Keratinocyte (primary cell): ENCODE measurements at regions not wholly inside any gene's neighbourhood (a gene's known extent, or its start where the extent isn't known, plus 50 kb on each side); places are given as distances from the start of the nearest gene placed in this dataset.

Experiments used
- DNase-seq: peaks from one replicate; pipeline ENCODE4 v3.0.0-alpha.2; 2011; ENCODE audit warnings: low read depth, missing footprints, low spot score
- FAIRE-seq: peaks from 2 replicates; lab custom pipeline; 2011; peaks lifted over from hg19 to GRCh38; lab: Jason Lieb, UNC
- H2AFZ ChIP-seq: 2 replicates; pipeline ENCODE4 v1.6.0; 2012; ENCODE audit warnings: low read length, control low read depth, inconsistent platforms; ENCODE audit not compliant: control insufficient read depth
- H3K27ac ChIP-seq: 2 replicates; pipeline ENCODE4 v1.5.1; 2011; ENCODE audit warnings: low read length; ENCODE audit not compliant: control insufficient read depth, insufficient read depth
- H3K27me3 ChIP-seq: 3 replicates; pipeline ENCODE4 v1.6.0; 2011; ENCODE audit warnings: low read length; ENCODE audit not compliant: control insufficient read depth, insufficient read depth; ENCODE audit errors: extremely low read depth
- H3K36me3 ChIP-seq, 2 experiments: 2 replicates in 1 of 2; 3 replicates in 1 of 2; pipeline ENCODE4 v1.5.1; 2011; ENCODE audit warnings: low read length in 2 of 2, mild to moderate bottlenecking in 1 of 2; ENCODE audit not compliant: control insufficient read depth in 2 of 2, insufficient read depth in 2 of 2; ENCODE audit errors: extremely low read depth in 1 of 2
- H3K4me1 ChIP-seq: 3 replicates; pipeline ENCODE4 v1.5.1; 2011; ENCODE audit warnings: low read length; ENCODE audit not compliant: control insufficient read depth, insufficient read depth; ENCODE audit errors: extremely low read depth
- H3K4me2 ChIP-seq: 3 replicates; pipeline ENCODE4 v1.6.0; 2011; ENCODE audit warnings: low read depth, low read length; ENCODE audit not compliant: control insufficient read depth, insufficient read depth; ENCODE audit errors: extremely low read depth
- H3K4me3 ChIP-seq, 3 experiments: fragments of 200-600 bp in 1 of 3; sonication (generic) in 1 of 3; 2 replicates in 2 of 3; 3 replicates in 1 of 3; pipeline ENCODE4 v1.5.1; 2011 to 2016; ENCODE audit warnings: low read length in 3 of 3, mild to moderate bottlenecking in 3 of 3, control low read depth in 2 of 3, inconsistent platforms in 1 of 3, low read depth in 1 of 3, mixed read lengths in 1 of 3, mixed run types in 1 of 3, moderate library complexity in 1 of 3; ENCODE audit not compliant: control insufficient read depth in 2 of 3, insufficient read depth in 2 of 3; ENCODE audit errors: extremely low read depth in 1 of 3
- H3K79me2 ChIP-seq: 2 replicates; pipeline ENCODE4 v1.6.0; 2012; ENCODE audit warnings: low read length; ENCODE audit not compliant: control insufficient read depth, insufficient read depth
- H3K9ac ChIP-seq: 3 replicates; pipeline ENCODE4 v1.6.0; 2011; ENCODE audit warnings: low read length; ENCODE audit not compliant: control insufficient read depth, insufficient read depth; ENCODE audit errors: extremely low read depth
- H3K9me1 ChIP-seq: 3 replicates; pipeline ENCODE4 v1.6.0; 2011; ENCODE audit warnings: low read length; ENCODE audit not compliant: control insufficient read depth, insufficient read depth; ENCODE audit errors: extremely low read depth
- H3K9me3 ChIP-seq: 2 replicates; pipeline ENCODE4 v1.5.1; 2012; ENCODE audit warnings: low read depth, low read length; ENCODE audit not compliant: control insufficient read depth
- H4K20me1 ChIP-seq: 3 replicates; pipeline ENCODE4 v1.6.0; 2011; ENCODE audit warnings: low read length; ENCODE audit not compliant: control insufficient read depth, insufficient read depth; ENCODE audit errors: extremely low read depth
- CTCF ChIP-seq, 3 experiments: IDR thresholded peaks in 1 of 3; conservative IDR thresholded peaks in 1 of 3; optimal IDR thresholded peaks in 1 of 3; 2 replicates in 2 of 3; 3 replicates in 1 of 3; pipeline versions ENCODE3 to v1.5.1; 2011; ENCODE audit warnings: low read length in 3 of 3, mild to moderate bottlenecking in 3 of 3, moderate library complexity in 2 of 3, control low read depth in 1 of 3, inconsistent platforms in 1 of 3; ENCODE audit not compliant: insufficient read depth in 2 of 3; ENCODE audit errors: extremely low read depth in 1 of 3
- EZH2 ChIP-seq: IDR thresholded peaks from one replicate; pipeline ENCODE4 v1.6.1; 2012; ENCODE audit warnings: inconsistent platforms, mild to moderate bottlenecking, low read length, moderate library complexity
- dilution Hi-C: fragments of 300-500 bp; cut with MboI; formaldehyde crosslinking; loops from one replicate; pipeline ENCODE4 v1.7.0; 2020; ENCODE audit warnings: low sequenced_read_pairs; ENCODE audit not compliant: extremely low pct_ligation_motif_present

GRCh38 chr3:117149584-117149983 is 440.0 kb downstream of the TUSC7 start:
- H3K27me3 ChIP-seq, result no peaks in the 10 kb centered on the region
- no peak overlapping the region for H2AFZ ChIP-seq
- dilution Hi-C loops, result no loop called here
- no peak overlapping the region for H3K4me3 ChIP-seq
- H3K9ac ChIP-seq, result no peak overlapping the region
- no peaks in the 10 kb centered on the region for H3K79me2 ChIP-seq
- no peak overlapping the region for H3K27ac ChIP-seq
- H3K4me1 ChIP-seq, result no peaks in the 10 kb centered on the region
- FAIRE-seq (no peak), DNase-seq (no peak)
- H4K20me1 ChIP-seq, result no peaks in the 10 kb centered on the region
- no peaks in the 10 kb centered on the region for H3K9me1 ChIP-seq
- H3K36me3 ChIP-seq, result no peaks in the 10 kb centered on the region
- H3K9me3 ChIP-seq, result no peaks in the 10 kb centered on the region
- no peak overlapping the region for H3K4me2 ChIP-seq
- no peak for TF ChIP-seq EZH2
- TF ChIP-seq CTCF (optimal IDR thresholded peaks at IDR 0.05 in 1 of 3, IDR thresholded peaks at IDR 0.05 in 1 of 3, conservative IDR thresholded peaks at IDR 0.05 in 1 of 3; ENCODE audit: extremely low read depth in 1 of 3, insufficient read depth in 2 of 3, low read length in 3 of 3), result no peak

- Histone ChIP-seq H3K9ac (no peak overlapping the region), H3K27ac (no peak overlapping the region), H3K27me3 (no peaks in the 10 kb centered on the region), H3K4me1 (no peaks in the 10 kb centered on the region), H3K9me3 (no peaks in the 10 kb centered on the region), H3K4me3 (no peak overlapping the region), H3K79me2 (no peaks in the 10 kb centered on the region), H3K36me3 (no peaks in the 10 kb centered on the region), H3K9me1 (no peaks in the 10 kb centered on the region), H3K4me2 (no peak overlapping the region), H4K20me1 (no peaks in the 10 kb centered on the region), H2AFZ (no peak overlapping the region)
- DNase-seq, result no peak
- TF ChIP-seq EZH2 (no peak), CTCF (optimal IDR thresholded peaks at IDR 0.05 in 1 of 3, IDR thresholded peaks at IDR 0.05 in 1 of 3, conservative IDR thresholded peaks at IDR 0.05 in 1 of 3; ENCODE audit: extremely low read depth in 1 of 3, insufficient read depth in 2 of 3, low read length in 3 of 3) (no peak)
- dilution Hi-C loops, result no loop called here
- no peak for FAIRE-seq
Observed at GRCh38 chr3:117150628-117151027, 441.0 kb downstream of the TUSC7 start.
